GM12892 (cell line): ENCODE measurements at regions not wholly inside any gene's neighbourhood (a gene's known extent, or its start where the extent isn't known, plus 50 kb on each side); places are given as distances from the start of the nearest gene placed in this dataset.

Experiments
- POLR2A ChIP-seq: IDR thresholded peaks from 2 replicates; pipeline ENCODE4 v1.6.1; 2011; ENCODE audit warnings: low read depth, low read length, control low read depth
- POLR2AphosphoS5 ChIP-seq: IDR thresholded peaks from 2 replicates; pipeline ENCODE4 v1.6.1; 2011; ENCODE audit warnings: low read depth, low read length, control low read depth
- TAF1 ChIP-seq: IDR thresholded peaks from 2 replicates; pipeline ENCODE4 v1.6.1; 2011; ENCODE audit warnings: low read depth, mild to moderate bottlenecking, control low read depth, low read length, borderline replicate concordance

GRCh38 chr12:115450710-115451109, 766.7 kb upstream of the TBX3 start:
- TF ChIP-seq POLR2A (no peak), TAF1 (no peak), POLR2AphosphoS5 (no peak)
